IPS-NIHi11 (cell line): ENCODE measurements at regions not wholly inside any gene's neighbourhood (a gene's known extent, or its start where the extent isn't known, plus 50 kb on each side); places are given as distances from the start of the nearest gene placed in this dataset.

Experiments used
- DNase-seq: peaks from one replicate; pipeline ENCODE4 v3.0.0; 2012; ENCODE audit warnings: mixed read lengths, low spot score

DNA sequence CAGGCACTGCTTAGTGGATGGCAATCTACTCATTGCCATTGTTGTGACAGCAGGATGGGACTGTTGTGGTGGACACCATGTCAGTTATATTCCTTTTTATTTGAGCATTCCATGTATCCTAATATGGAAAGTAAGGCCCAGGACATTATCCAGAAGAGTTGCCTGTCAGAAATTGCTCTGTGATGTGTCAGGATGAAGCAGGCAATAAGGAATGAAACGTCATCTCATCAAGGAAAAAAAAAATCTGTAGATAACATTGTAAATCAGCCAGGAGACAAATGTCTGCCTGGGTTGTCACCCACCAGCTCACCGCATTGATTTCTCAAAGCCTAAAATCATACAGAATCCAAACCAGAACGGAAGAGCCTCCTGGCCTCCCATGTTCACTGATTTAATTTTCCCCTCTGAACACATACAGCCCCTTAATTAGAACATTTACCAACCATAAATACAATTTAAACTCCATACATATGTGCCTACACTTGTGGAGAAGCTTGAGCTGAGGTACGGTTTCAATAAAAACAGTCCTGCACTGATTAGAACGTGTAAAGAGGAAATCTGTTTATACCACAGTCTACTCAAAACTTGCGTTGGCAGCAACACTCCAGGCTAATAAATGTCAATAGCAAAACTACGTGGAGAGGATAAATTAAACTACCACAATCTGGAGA, 73.9 kb downstream of the FOXD1 start:
- DNase-seq: no peak

DNA sequence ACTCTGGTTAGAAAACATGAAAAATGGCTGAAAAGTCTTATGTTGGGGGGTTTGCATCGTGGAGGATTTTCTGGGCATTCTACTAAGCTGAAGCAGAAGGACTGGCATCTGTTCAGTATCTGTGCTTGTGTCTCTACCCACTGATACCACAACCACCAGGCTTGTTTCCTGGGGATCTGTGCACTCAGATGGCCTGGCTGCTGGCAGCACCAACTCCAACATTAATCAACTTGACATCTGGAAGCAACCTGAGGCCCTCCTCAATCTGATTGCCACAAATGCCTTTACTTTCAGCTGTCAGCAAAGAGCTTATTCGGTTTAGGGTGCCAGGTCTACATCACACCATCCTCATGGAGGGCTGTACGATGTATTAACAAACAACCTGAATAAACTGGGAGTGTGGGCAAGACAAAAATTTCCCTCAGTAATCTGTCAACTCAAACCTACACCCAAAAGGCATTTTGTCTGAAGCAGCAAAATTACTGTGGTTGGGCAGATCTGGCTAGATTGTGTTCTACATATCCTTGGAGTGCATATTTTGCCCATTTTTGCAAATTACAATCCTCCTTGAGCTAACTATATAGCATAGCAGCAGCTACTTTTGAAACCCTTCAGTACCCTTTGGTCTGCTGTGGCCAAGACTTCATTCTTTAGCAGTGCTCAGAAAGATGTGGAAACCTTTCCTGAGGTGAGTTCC, 74.6 kb downstream of the FOXD1 start:
- no peak for DNase-seq

DNA sequence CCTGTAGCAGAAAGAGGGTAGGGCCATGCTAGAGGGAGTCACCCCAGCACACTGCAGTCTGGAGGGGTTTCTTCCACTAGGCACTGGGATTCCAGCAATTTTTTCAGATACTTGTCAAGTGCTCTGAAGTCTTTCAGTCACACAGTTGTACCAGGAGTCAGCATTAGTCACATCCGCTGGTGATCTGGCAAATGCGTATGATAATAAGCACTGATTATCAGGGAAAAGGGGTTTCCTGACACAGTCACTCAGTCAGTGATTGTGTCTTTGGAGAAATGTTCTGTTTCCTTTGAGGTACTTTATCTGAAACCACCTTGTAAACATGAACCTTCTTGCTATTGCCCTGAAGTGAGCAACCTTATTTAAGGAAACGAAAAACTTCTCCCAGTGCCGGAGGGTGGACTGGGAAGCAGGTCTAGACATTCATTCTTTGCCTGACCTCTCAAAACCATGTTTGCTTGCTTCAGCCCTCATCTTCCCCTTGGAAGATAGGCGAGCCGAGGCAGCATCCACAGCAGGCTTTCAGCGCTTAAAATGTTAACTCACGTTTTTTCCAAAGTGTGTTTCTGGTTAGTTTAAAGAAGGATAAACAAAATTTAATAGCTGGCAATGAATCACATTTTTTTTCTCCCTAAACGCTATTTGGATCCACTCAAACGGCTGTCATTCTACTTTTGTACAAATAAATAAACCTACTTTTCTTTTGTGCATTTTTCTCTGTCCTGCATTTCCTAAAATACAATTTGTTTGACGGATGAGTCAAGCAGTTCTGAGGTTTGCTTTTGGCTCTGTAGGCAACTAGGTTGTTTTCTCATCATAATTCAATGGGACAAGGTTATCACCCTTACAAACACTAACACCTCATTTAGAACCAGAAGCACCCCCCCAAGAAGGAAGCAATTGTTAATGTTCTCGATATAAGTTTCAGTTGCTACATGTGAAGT, 77.7 kb downstream of the FOXD1 start:
- DNase-seq: no peak

DNA sequence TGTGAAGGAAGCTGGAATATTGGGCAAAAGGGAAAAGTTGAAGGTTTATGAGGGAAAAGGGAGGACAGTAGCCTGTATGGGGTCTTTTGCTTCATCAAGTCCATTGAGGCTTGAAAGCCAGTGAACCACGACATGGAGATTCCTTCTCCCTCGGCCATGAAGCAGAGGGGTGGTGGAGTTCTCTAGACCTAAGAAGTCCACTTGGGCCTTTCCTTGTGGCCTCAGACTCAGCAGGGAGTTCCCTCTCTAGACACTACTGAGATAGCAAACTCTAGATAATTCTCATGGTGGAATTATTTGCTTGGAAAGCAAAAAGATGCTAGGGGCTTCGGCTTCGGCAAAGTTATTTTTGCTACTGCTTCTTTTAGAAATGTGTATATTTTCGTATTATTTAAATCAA, 78.5 kb downstream of the FOXD1 start:
- no peak for DNase-seq

DNA sequence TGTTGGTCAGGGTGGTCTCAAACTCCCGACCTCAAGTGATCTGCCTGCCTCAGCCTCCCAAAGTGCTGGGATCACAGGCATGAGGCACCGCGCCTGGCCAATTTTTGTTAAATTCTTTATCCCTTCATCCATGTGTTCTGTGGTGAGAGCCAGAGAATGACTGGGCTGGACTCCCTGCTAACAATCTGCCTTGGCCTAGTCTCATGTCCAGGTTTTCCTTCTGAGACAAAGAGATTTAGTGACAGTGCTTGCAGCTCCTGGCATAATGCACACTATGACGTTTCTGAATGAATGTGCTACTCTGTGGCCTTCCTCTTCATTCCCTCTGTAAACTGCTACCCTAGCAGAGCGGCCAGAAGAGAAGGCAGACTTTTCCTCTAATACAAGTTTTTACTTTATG, 79.3 kb downstream of the FOXD1 start:
- no peak for DNase-seq

DNA sequence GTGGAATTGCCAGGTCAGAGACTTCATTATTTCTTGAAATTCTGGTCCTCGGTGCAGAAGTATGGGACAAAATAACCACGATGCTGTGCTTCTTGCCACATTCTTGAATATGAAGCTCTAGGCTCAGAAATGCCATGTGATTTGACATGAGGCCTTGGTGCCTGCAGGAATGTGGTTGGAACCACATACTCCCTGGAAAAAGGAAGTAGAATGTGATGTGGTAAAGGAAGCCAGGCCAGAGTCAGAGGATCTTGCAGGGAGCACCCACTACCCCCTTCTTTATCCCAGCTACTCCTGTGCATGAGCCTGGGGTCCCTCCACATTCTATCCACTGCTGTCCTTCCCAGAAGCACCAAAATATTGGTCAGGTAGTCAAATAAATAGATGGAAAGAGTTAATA, 80.9 kb downstream of the FOXD1 start:
- DNase-seq: no peak

DNA sequence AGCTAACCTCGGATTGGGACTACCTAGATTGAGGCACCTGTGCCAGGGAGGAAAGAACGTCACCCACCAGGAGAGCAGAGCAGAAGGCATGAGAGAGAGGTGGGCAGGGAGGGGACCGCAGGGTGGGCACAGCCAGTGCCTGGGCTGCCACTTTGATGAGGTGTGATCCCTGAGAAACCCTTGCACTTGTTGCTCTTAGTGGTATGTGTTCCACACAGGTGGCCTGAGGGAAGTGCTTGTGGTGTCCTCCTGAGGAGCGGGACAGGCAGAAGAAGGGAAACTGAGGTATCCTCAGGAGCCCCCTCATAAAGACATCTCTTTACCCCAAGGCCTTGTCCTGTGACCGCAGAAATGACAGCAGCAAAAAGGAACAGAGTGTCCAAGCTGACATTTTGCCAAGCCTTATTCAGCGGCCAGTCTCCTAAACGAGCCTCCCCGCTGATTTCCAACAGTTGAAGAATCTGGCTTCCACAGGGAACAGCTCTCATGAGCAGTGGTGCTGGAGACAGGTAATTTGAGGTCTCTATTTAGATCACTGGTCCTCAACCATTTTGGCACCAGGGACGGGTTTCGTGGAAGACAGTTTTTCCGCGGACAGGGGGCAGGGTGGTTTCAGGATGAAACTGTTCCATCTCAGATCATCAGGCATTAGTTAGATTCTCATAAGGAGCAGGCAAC, 82.4 kb downstream of the FOXD1 start:
- peak; percentile 34 for DNase-seq

DNA sequence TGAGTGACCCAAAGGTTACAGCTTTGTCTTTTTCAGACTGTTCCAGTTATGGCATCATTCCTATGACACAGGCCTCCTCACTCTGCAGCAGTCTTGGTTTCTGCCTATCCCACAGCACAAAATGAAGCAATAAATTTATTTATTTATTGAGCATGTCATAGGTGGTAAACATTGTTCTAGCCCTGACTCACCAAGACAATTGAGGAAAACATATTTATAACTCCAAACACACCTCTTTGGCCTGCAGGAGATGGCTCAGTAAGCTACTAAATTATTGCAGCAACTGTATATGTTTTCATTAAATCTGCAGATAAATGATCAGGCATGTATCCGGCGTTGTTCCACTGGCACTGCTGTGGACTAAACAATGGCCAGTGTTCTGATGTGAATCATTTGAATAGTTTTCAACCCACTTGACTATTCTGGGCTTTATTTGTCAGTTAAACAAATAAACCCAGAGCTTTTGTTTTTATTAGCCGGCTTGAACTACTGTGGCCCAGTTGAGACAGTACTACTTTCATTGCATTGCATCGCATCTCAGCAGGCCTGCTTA, 83.2 kb downstream of the FOXD1 start:
- DNase-seq: no peak

DNA sequence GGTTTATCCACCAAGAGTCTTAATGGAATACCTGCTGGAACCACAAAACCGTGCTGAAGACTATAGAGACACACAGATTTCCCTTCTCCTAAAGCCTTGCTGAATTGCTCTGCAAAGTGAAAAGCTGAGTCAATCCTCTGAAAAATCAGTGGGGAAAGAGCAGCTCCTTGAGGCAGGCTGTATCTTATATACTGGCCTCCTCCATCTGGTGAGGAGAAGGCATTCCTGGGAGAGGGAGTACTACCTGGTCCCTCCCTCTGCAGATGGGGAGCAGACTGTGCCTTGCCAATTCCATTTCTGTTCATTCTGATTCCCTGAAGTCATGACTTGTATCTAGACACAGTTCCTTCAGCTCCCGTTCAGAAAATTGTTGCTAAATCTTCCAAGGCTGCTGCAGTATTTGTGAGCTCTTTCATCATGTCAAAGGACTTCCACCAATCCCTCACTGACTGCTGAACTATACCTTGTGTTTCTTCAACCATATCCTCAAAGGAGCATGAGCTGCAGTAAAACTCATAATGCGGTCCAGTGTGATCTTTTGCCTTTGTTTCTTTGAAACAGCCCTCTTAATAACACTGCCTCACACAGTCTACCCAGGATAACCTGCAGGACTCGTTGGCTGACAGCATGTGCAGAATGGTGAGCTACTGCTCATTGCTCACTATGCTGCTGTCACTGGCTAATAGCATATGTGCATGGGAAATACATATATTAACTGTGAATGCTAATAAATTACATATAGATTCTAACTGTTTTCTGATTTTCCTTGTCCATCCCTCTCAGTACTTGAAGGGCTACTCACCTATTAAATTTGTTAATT, 84.5 kb downstream of the FOXD1 start:
- DNase-seq: no peak

DNA sequence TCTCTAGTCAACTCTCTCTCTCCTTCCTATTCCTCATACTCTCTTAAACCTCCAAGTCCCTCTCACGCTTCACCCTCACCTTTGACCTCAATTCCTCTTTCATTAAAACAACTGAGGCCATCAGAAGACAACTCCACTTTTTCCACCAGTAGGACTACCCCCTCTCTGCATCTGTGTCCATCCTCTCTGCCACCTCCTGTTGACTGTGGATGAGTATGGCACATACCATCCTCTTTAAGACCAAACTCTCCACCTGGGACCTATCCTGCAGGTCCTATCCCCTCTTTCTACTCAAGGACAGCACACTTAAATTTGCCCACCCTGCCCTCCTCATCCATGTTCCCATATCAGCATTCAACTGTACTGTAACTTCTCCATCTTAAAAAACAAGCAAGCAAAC, 89.2 kb downstream of the FOXD1 start:
- DNase-seq: no peak

DNA sequence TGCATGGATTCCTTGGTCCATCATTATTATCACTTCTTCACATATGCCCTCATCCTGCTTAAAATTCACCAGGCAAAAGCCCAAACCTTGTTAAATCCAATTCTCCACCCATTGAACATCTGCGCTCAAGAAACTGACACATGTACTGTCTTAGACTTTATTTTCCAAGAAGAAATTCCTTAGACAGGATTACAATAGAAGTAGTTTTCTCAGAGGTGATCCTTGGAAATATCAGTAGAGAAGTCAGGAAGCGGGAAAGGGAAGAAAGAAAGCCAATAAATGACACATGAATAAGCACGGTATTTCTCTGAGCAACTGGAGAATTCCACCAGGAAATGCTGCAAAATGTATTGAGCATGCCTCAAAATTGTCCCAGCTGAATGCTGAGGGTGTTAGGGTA, 90.2 kb downstream of the FOXD1 start:
- DNase-seq: no peak

DNA sequence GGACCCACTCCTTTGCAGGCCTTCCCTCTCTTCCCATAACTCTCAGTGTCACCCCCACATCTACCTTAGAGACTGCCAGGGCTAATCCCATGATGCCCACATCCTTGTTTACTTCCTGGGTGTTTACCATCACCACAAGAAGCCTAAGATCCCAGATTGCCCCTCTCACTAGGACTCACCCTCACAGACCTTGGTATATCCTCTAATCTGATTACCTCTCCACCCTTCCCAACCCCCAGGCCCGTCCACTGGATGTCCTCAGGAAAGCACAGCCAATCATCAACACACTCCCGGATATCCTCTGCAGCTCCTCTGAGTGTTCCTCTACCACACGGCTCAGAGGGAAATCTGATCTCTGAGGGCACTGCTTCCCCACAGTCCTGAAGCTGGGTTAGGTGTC, 91.0 kb downstream of the FOXD1 start:
- no peak for DNase-seq

DNA sequence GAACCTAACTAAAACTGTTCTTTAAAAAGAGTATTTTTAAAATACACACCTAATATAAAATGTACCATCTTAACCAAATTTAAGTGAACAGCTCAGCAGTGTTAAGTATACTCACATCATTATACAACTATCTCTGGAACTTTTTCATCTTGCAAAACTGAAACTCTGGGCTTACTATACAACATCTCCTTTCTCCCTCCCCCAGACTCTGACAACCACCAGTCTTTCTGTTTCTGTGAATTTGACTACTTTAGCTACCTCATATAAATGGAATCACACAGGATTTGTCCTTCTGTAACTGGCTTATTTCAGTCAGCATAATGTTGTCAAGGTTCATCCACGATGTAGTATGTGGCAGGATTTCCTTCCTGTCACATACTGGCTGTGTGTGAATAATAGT, 93.5 kb downstream of the FOXD1 start:
- no peak for DNase-seq

DNA sequence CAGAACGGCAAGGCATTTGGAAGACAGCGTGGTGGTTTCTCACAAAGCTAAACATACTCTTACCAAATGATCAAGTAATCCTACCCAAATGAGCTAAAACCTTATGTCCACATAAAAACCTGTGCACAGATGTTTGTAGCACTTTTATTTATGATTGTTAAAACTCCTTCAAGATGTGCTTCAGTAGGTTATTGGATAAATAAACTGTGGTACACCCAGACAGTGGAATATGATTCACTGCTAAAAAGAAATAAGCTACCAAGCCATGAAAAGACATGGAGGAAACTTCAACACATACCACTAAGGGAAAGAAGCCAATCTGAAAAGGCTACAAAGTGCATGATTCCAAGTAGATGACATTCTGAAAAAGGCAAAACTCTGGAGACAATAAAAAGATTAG, 94.2 kb downstream of the FOXD1 start:
- no peak for DNase-seq

DNA sequence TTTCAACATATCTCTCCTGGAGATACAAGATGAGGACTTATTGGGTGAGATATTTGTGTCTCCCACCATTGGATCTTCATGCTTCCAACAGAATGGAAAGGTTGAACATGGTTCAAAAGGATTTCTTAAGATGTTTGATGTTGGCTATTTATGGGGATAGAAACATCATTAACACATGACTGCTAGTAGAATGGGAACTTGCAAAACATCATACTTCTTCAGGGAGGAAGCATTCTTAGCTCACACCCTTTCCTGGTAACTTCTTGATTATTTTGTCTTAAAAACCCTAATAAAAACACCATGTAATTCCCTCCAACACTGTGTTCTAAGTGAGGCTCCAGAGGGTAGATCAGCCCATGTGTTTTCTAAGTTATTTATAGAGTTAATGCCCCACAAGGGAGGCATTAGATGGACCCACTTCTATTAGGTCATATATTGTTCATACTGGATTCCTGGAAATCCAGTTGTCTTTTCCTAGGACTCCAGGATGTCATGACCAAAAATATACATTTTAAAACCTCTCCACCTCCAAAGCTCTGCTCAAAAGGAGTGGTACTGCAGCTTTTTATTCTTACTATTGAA, 95.8 kb downstream of the FOXD1 start:
- DNase-seq: no peak

DNA sequence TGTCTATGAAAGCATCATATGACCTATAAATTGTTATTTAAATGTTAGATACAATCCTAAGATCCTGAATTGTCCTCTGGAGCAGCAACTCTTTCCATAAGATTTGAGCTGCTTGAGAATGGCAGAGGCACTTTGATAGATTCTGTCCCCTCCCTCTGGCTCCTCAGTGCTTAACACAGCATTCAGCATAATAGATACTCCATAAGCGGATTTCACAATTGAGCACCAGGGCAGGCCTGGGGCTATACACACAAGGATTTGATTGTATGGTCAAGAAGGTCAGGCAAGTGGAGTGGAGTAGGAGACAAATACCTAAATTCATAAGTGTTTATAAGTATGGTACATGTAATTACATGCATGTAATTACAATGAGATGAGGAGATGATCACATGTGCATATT, 96.3 kb downstream of the FOXD1 start:
- no peak for DNase-seq

DNA sequence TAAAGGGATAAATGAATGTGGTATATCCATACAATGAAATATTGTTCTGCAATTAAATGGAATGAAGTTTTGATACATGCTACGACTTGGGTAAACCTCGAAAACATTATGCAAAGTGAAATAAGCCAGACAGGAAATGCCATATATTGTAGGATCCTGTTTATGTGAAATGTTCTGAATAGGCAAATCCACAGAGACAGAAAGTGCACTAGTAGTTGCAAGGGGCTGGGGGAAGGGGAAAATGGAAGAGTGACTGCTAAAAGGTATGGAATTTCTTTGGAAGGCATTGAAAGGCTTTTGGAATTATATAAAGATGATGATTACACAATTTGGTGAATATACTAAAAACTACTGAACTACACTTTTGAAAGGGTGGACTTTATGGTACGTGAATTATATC, 97.0 kb downstream of the FOXD1 start:
- no peak for DNase-seq

DNA sequence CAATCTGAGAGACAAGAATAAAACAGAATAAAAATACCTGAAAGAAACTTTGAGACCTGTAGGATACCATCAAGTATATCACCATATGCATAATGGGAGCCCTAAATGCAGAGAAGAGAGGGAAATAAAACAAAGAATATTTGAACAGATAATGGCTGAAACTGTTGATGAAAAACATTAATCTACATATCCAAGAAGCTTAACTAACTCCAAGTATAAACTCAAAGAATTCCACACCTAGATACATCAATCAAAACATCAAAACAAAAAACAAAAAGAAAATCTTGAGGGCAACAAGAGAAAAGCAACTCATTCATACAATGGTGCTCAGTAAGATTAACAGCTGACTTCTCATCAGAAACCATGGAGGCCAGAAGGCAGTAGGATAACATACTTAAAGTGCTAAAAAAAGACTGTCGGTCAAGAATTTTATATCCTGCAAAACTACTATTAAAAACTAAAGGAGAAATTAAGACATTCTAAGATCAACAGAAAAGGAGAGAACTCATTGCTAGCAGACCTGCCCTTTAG, 101.6 kb downstream of the FOXD1 start:
- DNase-seq: no peak

DNA sequence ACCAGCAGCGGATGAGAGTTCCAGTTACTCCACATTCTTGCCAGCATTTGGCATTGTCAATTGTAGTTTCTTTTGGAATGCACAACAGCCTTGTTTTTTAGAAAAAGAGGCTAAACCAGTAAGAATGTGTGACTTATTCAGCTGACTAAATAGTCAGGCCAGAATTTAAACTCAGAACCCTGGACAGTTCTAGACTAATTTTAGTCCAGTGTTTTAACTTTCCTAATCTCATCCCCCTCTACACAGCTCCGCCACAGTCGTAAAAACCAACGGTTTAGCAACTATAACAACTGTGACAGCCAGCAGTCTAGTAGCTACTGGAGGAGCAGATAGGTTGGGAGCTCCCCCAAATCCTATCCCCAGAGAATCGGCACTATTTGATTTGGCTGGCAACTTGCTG, 103.7 kb downstream of the FOXD1 start:
- no peak for DNase-seq

DNA sequence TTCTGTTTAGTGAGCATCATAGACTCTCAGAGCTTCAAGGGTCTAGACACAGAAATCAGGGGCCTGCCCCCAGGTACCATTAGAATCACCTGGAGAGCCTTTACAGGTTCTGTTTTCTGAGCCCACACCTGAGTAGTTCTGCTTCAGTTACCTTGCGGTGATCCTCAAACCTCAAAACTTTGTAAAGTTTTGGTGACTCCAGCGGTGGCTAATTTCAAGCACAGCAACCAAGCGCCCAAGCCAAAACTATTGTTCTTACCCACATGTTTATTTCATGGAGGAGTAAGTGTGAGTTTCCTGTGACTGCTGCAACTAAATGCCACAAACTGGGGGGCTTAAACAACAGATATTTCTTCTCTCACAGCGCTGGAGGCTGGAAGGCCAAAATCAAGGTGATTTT, 108.9 kb downstream of the FOXD1 start:
- DNase-seq: no peak
